MM.1S (cell line): ENCODE measurements at regions not wholly inside any gene's neighbourhood (a gene's known extent, or its start where the extent isn't known, plus 50 kb on each side); places are given as distances from the start of the nearest gene placed in this dataset.

Source experiments
- DNase-seq: peaks from one replicate; pipeline ENCODE4 v3.0.0-alpha.2; 2015
- H2AFZ ChIP-seq: fragments of 300-600 bp; sonication (generic); 2 replicates; pipeline ENCODE4 v1.6.0; 2016; ENCODE audit warnings: antibody characterized with exemption, low read length
- H3F3A ChIP-seq: fragments of 300-600 bp; sonication (generic); 2 replicates; pipeline ENCODE4 v1.6.1; 2016; ENCODE audit warnings: mild to moderate bottlenecking, antibody characterized with exemption, low read length, moderate library complexity, mixed read lengths; ENCODE audit not compliant: insufficient read depth
- H3K27ac ChIP-seq: fragments of 300-600 bp; sonication (generic); 2 replicates; pipeline ENCODE4 v1.5.1; 2016; ENCODE audit warnings: mild to moderate bottlenecking, low read length
- H3K27me3 ChIP-seq: fragments of 300-600 bp; sonication (generic); replicated peaks from 2 replicates; pipeline ENCODE4 v1.6.0; 2016; ENCODE audit warnings: low read length; ENCODE audit not compliant: insufficient read depth
- H3K36me3 ChIP-seq: fragments of 300-600 bp; sonication (generic); replicated peaks from 2 replicates; pipeline ENCODE4 v1.6.1; 2016; ENCODE audit warnings: mild to moderate bottlenecking, low read length, mixed read lengths; ENCODE audit not compliant: insufficient read depth
- H3K4me1 ChIP-seq: fragments of 300-600 bp; sonication (generic); 2 replicates; pipeline ENCODE4 v1.6.1; 2016; ENCODE audit warnings: low read length, mixed read lengths
- H3K4me2 ChIP-seq: fragments of 300-600 bp; sonication (generic); 2 replicates; pipeline ENCODE4 v1.6.0; 2016; ENCODE audit warnings: low read depth, low read length
- H3K4me3 ChIP-seq: fragments of 300-600 bp; sonication (generic); 2 replicates; pipeline ENCODE4 v1.5.1; 2016; ENCODE audit warnings: low read length, mixed read lengths
- H3K79me2 ChIP-seq: fragments of 300-600 bp; sonication (generic); 2 replicates; pipeline ENCODE4 v1.6.1; 2016; ENCODE audit warnings: mixed run types, low read length, mixed read lengths
- H3K9ac ChIP-seq: fragments of 300-600 bp; sonication (generic); 2 replicates; pipeline ENCODE4 v1.6.1; 2016; ENCODE audit warnings: low read length, mixed read lengths
- H3K9me2 ChIP-seq: fragments of 300-600 bp; sonication (generic); replicated peaks from 2 replicates; pipeline ENCODE4 v1.6.1; 2016; ENCODE audit warnings: mild to moderate bottlenecking, low read length, mixed read lengths; ENCODE audit not compliant: insufficient read depth
- H3K9me3 ChIP-seq: fragments of 300-600 bp; sonication (generic); replicated peaks from 2 replicates; pipeline ENCODE4 v1.6.1; 2016; ENCODE audit warnings: mild to moderate bottlenecking, low read length, mixed read lengths; ENCODE audit not compliant: insufficient read depth
- H4K20me1 ChIP-seq: fragments of 300-600 bp; sonication (generic); 2 replicates; pipeline ENCODE4 v1.6.1; 2016; ENCODE audit warnings: mild to moderate bottlenecking, low read length, moderate library complexity, mixed read lengths; ENCODE audit not compliant: insufficient read depth
- CTCF ChIP-seq: fragments of 300-600 bp; sonication (generic); IDR thresholded peaks from 2 replicates; pipeline ENCODE4 v1.5.1; 2016; ENCODE audit warnings: antibody characterized with exemption, low read length, mixed read lengths
- EZH2 ChIP-seq: fragments of 300-600 bp; sonication (generic); optimal IDR thresholded peaks from 2 replicates; pipeline ENCODE3; 2017; ENCODE audit warnings: low read depth, mild to moderate bottlenecking, antibody characterized with exemption, low read length, mixed read lengths
- EZH2phosphoT487 ChIP-seq: fragments of 300-600 bp; sonication (generic); IDR thresholded peaks from 2 replicates; pipeline ENCODE4 v1.6.1; 2018; ENCODE audit warnings: antibody characterized with exemption, low read length

- no peaks in the 10 kb centered on the region for H3F3A ChIP-seq
Measured at GRCh38 chr4:136355970-136356369, 1176.3 kb downstream of the PCDH18 start.

GRCh38 chr4:136343340-136343739 is 1189.0 kb downstream of the PCDH18 start:
- Histone ChIP-seq H3K79me2 (no peaks in the 10 kb centered on the region), H3K4me2 (no peak overlapping the region), H3K4me3 (no peak overlapping the region), H3K36me3 (no peaks in the 10 kb centered on the region), H4K20me1 (no peaks in the 10 kb centered on the region), H3K9me3 (no peaks in the 10 kb centered on the region), H3K9me2 (no peaks in the 10 kb centered on the region), H3K27ac (no peak overlapping the region), H2AFZ (no peak overlapping the region), H3K4me1 (no peaks in the 10 kb centered on the region), H3K27me3 (no peaks in the 10 kb centered on the region), H3K9ac (no peak overlapping the region), H3F3A (no peaks in the 10 kb centered on the region)
- no peak for DNase-seq
- TF ChIP-seq EZH2phosphoT487 (no peak), CTCF (no peak), EZH2 (no peak)

More at GRCh38 chr4:136355970-136356369, 1176.3 kb downstream of the PCDH18 start:
- H4K20me1 ChIP-seq, result no peaks in the 10 kb centered on the region
- no peaks in the 10 kb centered on the region for H3K27me3 ChIP-seq
- H3K9ac ChIP-seq, result no peak overlapping the region
- TF ChIP-seq EZH2 (no peak), CTCF (no peak), EZH2phosphoT487 (no peak)
- H3K79me2 ChIP-seq, result no peaks in the 10 kb centered on the region
- H3K27ac ChIP-seq, result no peak overlapping the region
- H3K36me3 ChIP-seq, result no peaks in the 10 kb centered on the region
- no peak overlapping the region for H3K4me3 ChIP-seq
- no peaks in the 10 kb centered on the region for H3K4me1 ChIP-seq
- no peak overlapping the region for H3K4me2 ChIP-seq
- H3K9me2 ChIP-seq, result no peaks in the 10 kb centered on the region
- no peak for DNase-seq
- H2AFZ ChIP-seq, result no peak overlapping the region
- H3K9me3 ChIP-seq, result no peaks in the 10 kb centered on the region

- no peaks in the 10 kb centered on the region for H3K9me2 ChIP-seq
- H3K9me3 ChIP-seq, result no peaks in the 10 kb centered on the region
- H4K20me1 ChIP-seq, result no peaks in the 10 kb centered on the region
- no peaks in the 10 kb centered on the region for H3K4me1 ChIP-seq
- no peak overlapping the region for H3K27ac ChIP-seq
- H3K4me2 ChIP-seq, result no peak overlapping the region
- H3K4me3 ChIP-seq, result no peak overlapping the region
- no peak for DNase-seq
- TF ChIP-seq CTCF, result no peak
- TF ChIP-seq EZH2phosphoT487, result no peak
- no peak for TF ChIP-seq EZH2
- no peaks in the 10 kb centered on the region for H3K36me3 ChIP-seq
- H3F3A ChIP-seq, result no peaks in the 10 kb centered on the region
- no peaks in the 10 kb centered on the region for H3K27me3 ChIP-seq
- no peak overlapping the region for H2AFZ ChIP-seq
- no peak overlapping the region for H3K9ac ChIP-seq
- H3K79me2 ChIP-seq, result no peaks in the 10 kb centered on the region
Measured at GRCh38 chr4:136342666-136343065, 1189.6 kb downstream of the PCDH18 start.
